Activated B cell treated with CpG ODN at 0.5 μM for 24 hours (primary cell): ENCODE measurements at regions not wholly inside any gene's neighbourhood (a gene's known extent, or its start where the extent isn't known, plus 50 kb on each side); places are given as distances from the start of the nearest gene placed in this dataset.

ENCODE experiments used
- ATAC-seq: fragments of 200-7000 bp; cut with Tn5 transposase; one replicate; pipeline ENCODE4 v1.10.0; 2021; ENCODE audit warnings: low read depth, mild to moderate bottlenecking, moderate library complexity
- CTCF ChIA-PET: fragments of 350-600 bp; sonication (Branson Sonifier 250); formaldehyde crosslinking; loops from one replicate; lab custom pipeline; 2021; ENCODE audit warnings: antibody characterized with exemption; lab: Charles Lee
- POLR2A ChIA-PET: fragments of 350-600 bp; sonication (Branson Sonifier 250); formaldehyde crosslinking; loops from one replicate; lab custom pipeline; 2021; ENCODE audit warnings: antibody characterized with exemption; lab: Charles Lee
- DNase-seq: peaks from one replicate; pipeline ENCODE4 v3.0.0; 2022
- H3K27ac Mint-ChIP-seq: one replicate; pipeline ENCODE4 v1.8.0; 2020; ENCODE audit warnings: mixed read lengths
- H3K27me3 Mint-ChIP-seq: one replicate; pipeline ENCODE4 v1.8.0; 2021; ENCODE audit warnings: mixed read lengths
- H3K36me3 Mint-ChIP-seq: one replicate; pipeline ENCODE4 v1.8.0; 2021; ENCODE audit warnings: low read depth, mixed read lengths
- H3K4me1 Mint-ChIP-seq: one replicate; pipeline ENCODE4 v1.8.0; 2021; ENCODE audit warnings: mixed read lengths
- H3K4me3 Mint-ChIP-seq: one replicate; pipeline ENCODE4 v1.8.0; 2020; ENCODE audit warnings: mild to moderate bottlenecking, mixed read lengths
- H3K9me3 Mint-ChIP-seq: one replicate; pipeline ENCODE4 v1.8.0; 2020; ENCODE audit warnings: mixed read lengths
- CTCF ChIP-seq: fragments of 200-600 bp; IDR thresholded peaks from one replicate; pipeline ENCODE4 v1.8.0; 2022; ENCODE audit warnings: antibody characterized with exemption, mild to moderate bottlenecking
- intact Hi-C: fragments of 100-400 bp; cut with micrococcal nuclease; formaldehyde crosslinking; loops from one replicate; pipeline ENCODE4 v1.15.1; 2024

- TF ChIP-seq CTCF = no peak
- ATAC-seq (no peak), DNase-seq (no peak)
- ChIA-PET CTCF (no interaction called here), POLR2A (no interaction called here)
- H3K27ac Mint-ChIP-seq = no peak overlapping the region
- H3K4me3 Mint-ChIP-seq = no peak overlapping the region
- intact Hi-C loops = no loop called here
- peaks cover 16% of the 10 kb centered on the region for H3K4me1 Mint-ChIP-seq
- no peaks in the 10 kb centered on the region for H3K9me3 Mint-ChIP-seq
- H3K27me3 Mint-ChIP-seq = no peaks in the 10 kb centered on the region
- H3K36me3 Mint-ChIP-seq = peaks cover 64% of the 10 kb centered on the region
These were observed 104.6 kb downstream of the RTP5 start for GRCh38 chr2:241974096-241974495.

- peaks cover 64% of the 10 kb centered on the region for H3K36me3 Mint-ChIP-seq
- no peak for DNase-seq
- H3K27ac Mint-ChIP-seq = no peak overlapping the region
- intact Hi-C loops = no loop called here
- H3K4me1 Mint-ChIP-seq = peaks cover 16% of the 10 kb centered on the region
- no peak for ATAC-seq
- ChIA-PET CTCF (no interaction called here), POLR2A (no interaction called here)
- no peaks in the 10 kb centered on the region for H3K9me3 Mint-ChIP-seq
- H3K4me3 Mint-ChIP-seq = no peak overlapping the region
- TF ChIP-seq CTCF = no peak
- H3K27me3 Mint-ChIP-seq = no peaks in the 10 kb centered on the region
These were observed 105.5 kb downstream of the RTP5 start for GRCh38 chr2:241974851-241975592.

- Mint-ChIP-seq H3K4me1 (peaks cover 20% of the 10 kb centered on the region), H3K27me3 (no peaks in the 10 kb centered on the region), H3K36me3 (peaks cover 62% of the 10 kb centered on the region), H3K4me3 (no peak overlapping the region), H3K9me3 (no peaks in the 10 kb centered on the region), H3K27ac (no peak overlapping the region)
- ChIA-PET POLR2A (no interaction called here), CTCF (no interaction called here)
- ATAC-seq = no peak
- intact Hi-C loops = no loop called here
- no peak for DNase-seq
- no peak for TF ChIP-seq CTCF
These were observed 106.2 kb downstream of the RTP5 start for GRCh38 chr2:241975593-241976284.

- intact Hi-C loops = no loop called here
- H3K36me3 Mint-ChIP-seq = peaks cover 56% of the 10 kb centered on the region
- H3K27ac Mint-ChIP-seq = no peak overlapping the region
- ChIA-PET POLR2A (no interaction called here), CTCF (no interaction called here)
- no peak for TF ChIP-seq CTCF
- no peaks in the 10 kb centered on the region for H3K27me3 Mint-ChIP-seq
- H3K9me3 Mint-ChIP-seq = no peaks in the 10 kb centered on the region
- no peak overlapping the region for H3K4me3 Mint-ChIP-seq
- no peak for DNase-seq
- H3K4me1 Mint-ChIP-seq = peaks cover 20% of the 10 kb centered on the region
- ATAC-seq = no peak
These were observed 106.8 kb downstream of the RTP5 start for GRCh38 chr2:241976296-241976695.

GRCh38 chr2:241977557-241978300 is 108.2 kb downstream of the RTP5 start:
- peak; percentile 73 for ATAC-seq
- Mint-ChIP-seq H3K4me3 (peak overlapping the region; percentile 9), H3K36me3 (peaks cover 43% of the 10 kb centered on the region), H3K27me3 (no peaks in the 10 kb centered on the region), H3K4me1 (peaks cover 20% of the 10 kb centered on the region), H3K27ac (peak overlapping the region; percentile 74), H3K9me3 (no peaks in the 10 kb centered on the region)
- ChIA-PET CTCF (interaction anchor here (1.2 kb wide), 1 partner anchor 27 kb away, joined by 6 read pairs; no protein-coding TSS in a partner anchor), POLR2A (no interaction called here)
- no peak for DNase-seq
- no peak for TF ChIP-seq CTCF
- intact Hi-C loops = no loop called here
